Uterus (tissue), 2 donors: ENCODE measurements at regions not wholly inside any gene's neighbourhood (a gene's known extent, or its start where the extent isn't known, plus 50 kb on each side); places are given as distances from the start of the nearest gene placed in this dataset.

Experiments
- POLR2A ChIP-seq, 2 donors: fragments of 450-650 bp; IDR thresholded peaks; one replicate each; pipeline ENCODE4 v1.6.1; 2016; ENCODE audit warnings: antibody characterized with exemption in 2 of 2, mild to moderate bottlenecking in 1 of 2, moderate library complexity in 1 of 2
- TF ChIP-seq, protein P1 (sequence below), 4 experiments: fragments of 200-600 bp in 2 of 4; fragments of 450-650 bp in 2 of 4; sonication (generic) in 2 of 4; IDR thresholded peaks; one replicate each; pipeline ENCODE4 v1.5.1; 2016 to 2019; ENCODE audit warnings: antibody characterized with exemption in 4 of 4, mild to moderate bottlenecking in 2 of 4, moderate library complexity in 1 of 4

- TF ChIP-seq, protein P1, sequence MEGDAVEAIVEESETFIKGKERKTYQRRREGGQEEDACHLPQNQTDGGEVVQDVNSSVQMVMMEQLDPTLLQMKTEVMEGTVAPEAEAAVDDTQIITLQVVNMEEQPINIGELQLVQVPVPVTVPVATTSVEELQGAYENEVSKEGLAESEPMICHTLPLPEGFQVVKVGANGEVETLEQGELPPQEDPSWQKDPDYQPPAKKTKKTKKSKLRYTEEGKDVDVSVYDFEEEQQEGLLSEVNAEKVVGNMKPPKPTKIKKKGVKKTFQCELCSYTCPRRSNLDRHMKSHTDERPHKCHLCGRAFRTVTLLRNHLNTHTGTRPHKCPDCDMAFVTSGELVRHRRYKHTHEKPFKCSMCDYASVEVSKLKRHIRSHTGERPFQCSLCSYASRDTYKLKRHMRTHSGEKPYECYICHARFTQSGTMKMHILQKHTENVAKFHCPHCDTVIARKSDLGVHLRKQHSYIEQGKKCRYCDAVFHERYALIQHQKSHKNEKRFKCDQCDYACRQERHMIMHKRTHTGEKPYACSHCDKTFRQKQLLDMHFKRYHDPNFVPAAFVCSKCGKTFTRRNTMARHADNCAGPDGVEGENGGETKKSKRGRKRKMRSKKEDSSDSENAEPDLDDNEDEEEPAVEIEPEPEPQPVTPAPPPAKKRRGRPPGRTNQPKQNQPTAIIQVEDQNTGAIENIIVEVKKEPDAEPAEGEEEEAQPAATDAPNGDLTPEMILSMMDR (IDR thresholded peaks at IDR 0.05) = no peak
- TF ChIP-seq POLR2A (IDR thresholded peaks at IDR 0.05) = no peak
Observed at GRCh38 chr9:17011880-17012279, 123.0 kb upstream of the CNTLN start.
